A549 (cell line): ENCODE measurements at regions not wholly inside any gene's neighbourhood (a gene's known extent, or its start where the extent isn't known, plus 50 kb on each side); places are given as distances from the start of the nearest gene placed in this dataset.

Source experiments
- BHLHE40 ChIP-seq: IDR thresholded peaks from 2 replicates; pipeline ENCODE4 v1.6.1; 2012; ENCODE audit warnings: low read depth, low read length, inconsistent platforms
- CEBPB ChIP-seq, 2 experiments: fragments of >200 bp in 1 of 2; sonication (Bioruptor Twin) in 1 of 2; formaldehyde crosslinking in 1 of 2; IDR thresholded peaks; 2 replicates each; pipeline ENCODE4 v1.6.1; 2012 to 2016
- CTCF ChIP-seq: fragments of >200 bp; sonication (Bioruptor Twin); formaldehyde crosslinking; IDR thresholded peaks from 3 replicates; pipeline ENCODE4 v1.5.1; 2016
- ELK1 ChIP-seq: fragments of 150-350 bp; IDR thresholded peaks from 2 replicates; pipeline ENCODE4 v1.6.1; 2014; ENCODE audit warnings: low read depth, mild to moderate bottlenecking, low read length
- EP300 ChIP-seq, 2 experiments: fragments of >200 bp; sonication (Bioruptor Twin); formaldehyde crosslinking; IDR thresholded peaks; 2 replicates in 1 of 2; 3 replicates in 1 of 2; pipeline ENCODE4 v1.6.1; 2016 to 2017
- ESRRA ChIP-seq: fragments of 150-350 bp; IDR thresholded peaks from 2 replicates; pipeline ENCODE4 v1.6.1; 2014; ENCODE audit warnings: mild to moderate bottlenecking, low read length, borderline replicate concordance
- HDAC2 ChIP-seq: fragments of 200-600 bp; sonication (generic); IDR thresholded peaks from 2 replicates; pipeline ENCODE4 v1.6.1; 2016
- POLR2A ChIP-seq: IDR thresholded peaks from 2 replicates; pipeline ENCODE4 v1.6.1; 2012; ENCODE audit warnings: mild to moderate bottlenecking, low read length
- RAD21 ChIP-seq, 2 experiments: fragments of >200 bp in 1 of 2; sonication (Bioruptor Twin) in 1 of 2; formaldehyde crosslinking in 1 of 2; IDR thresholded peaks in 1 of 2; conservative IDR thresholded peaks in 1 of 2; 2 replicates in 1 of 2; 3 replicates in 1 of 2; pipeline ENCODE4 v1.6.1; 2012 to 2018; ENCODE audit warnings: inconsistent platforms in 1 of 2
- RFX5 ChIP-seq: fragments of 450-650 bp; IDR thresholded peaks from 2 replicates; pipeline ENCODE4 v1.7.1; 2014; ENCODE audit warnings: antibody characterized with exemption, mild to moderate bottlenecking, moderate library complexity
- ZSCAN20 ChIP-seq: fragments of 250-450 bp; sonication (Bioruptor Pico); IDR thresholded peaks from 2 replicates; pipeline ENCODE4 v1.8.0; 2022; ENCODE audit warnings: mild to moderate bottlenecking, moderate library complexity

- TF ChIP-seq CTCF, result no peak
- TF ChIP-seq RAD21 (conservative IDR thresholded peaks at IDR 0.05 in 1 of 2, IDR thresholded peaks at IDR 0.05 in 1 of 2), result no peak
- TF ChIP-seq RFX5, result no peak
- no peak for TF ChIP-seq ESRRA
- TF ChIP-seq CEBPB (IDR thresholded peaks at IDR 0.05), result no peak
- TF ChIP-seq BHLHE40, result no peak
- no peak for TF ChIP-seq EP300 (IDR thresholded peaks at IDR 0.05)
- no peak for TF ChIP-seq POLR2A
- no peak for TF ChIP-seq ZSCAN20 (CRISPR knock-in tag)
- TF ChIP-seq HDAC2, result no peak
- TF ChIP-seq ELK1, result no peak
Measured at GRCh38 chr1:81471255-81471654, 329.5 kb upstream of the ADGRL2 start.
